ENCODE measurements at regions not wholly inside any gene's neighbourhood (a gene's known extent, or its start where the extent isn't known, plus 50 kb on each side); places are given as distances from the start of the nearest gene placed in this dataset.
A peak's percentile ranks its signal among the peaks of the same experiment; 100 is the strongest.
"Not testable (repeated sequence)": the region's sequence is repeated elsewhere in the genome, so short reads cannot be mapped to it uniquely, and the experiment has no call there.

DNA sequence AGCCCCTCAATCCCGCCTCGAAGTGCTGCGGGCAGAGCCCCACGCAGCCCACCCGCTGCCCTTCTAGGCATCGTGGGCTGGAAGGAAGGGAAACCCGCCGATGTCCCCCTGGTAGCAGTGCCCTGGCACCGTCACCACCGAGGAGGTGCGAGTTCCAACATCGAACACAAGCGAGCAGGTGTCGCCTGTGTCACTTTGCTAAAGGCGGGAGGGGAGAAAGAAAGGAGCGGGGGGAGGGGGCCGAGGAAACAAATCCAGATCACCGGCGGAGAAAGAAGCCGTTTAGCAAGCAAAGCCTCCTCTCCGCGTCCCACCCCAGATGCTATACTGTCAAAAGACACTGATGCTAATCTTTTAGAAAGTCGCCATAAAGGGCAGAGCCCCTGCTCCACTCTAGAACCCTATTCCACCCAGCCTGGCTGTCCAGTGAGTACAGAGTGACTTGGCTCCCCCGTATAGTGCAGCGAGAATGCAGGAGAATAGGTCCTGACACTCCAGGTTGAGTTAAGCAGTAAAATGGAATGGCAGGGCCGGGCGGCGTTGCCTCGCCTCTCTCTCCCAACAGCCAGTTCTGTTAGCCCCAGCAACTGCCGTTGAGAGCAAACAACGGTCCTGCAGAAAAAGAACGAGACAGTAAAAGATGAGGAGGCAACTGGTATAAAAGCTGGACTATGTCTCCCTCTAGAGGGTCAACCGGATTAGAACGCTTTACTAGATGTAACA is 67.9 kb upstream of the USP15 start:
- peak; percentile 78 for DNase-seq (ENCODE audit: low spot score)

DNA sequence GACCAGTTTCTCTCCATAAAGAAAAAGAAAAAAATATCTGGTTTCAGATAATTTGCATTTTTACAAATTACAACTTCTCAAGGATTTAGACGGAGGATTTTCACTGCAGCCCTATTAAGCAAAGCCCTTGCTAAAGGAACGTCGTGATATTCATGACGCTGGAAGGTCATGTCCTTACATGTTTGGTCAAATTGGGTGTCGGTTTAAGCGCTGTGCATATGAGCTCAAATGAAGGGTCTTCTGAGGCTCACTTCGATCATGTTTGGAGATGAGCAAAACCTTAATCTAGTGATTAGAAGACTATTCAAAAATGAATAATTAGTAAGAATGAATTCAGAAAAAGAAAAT is 67.3 kb upstream of the USP15 start:
- no peak for DNase-seq (ENCODE audit: low spot score)

DNA sequence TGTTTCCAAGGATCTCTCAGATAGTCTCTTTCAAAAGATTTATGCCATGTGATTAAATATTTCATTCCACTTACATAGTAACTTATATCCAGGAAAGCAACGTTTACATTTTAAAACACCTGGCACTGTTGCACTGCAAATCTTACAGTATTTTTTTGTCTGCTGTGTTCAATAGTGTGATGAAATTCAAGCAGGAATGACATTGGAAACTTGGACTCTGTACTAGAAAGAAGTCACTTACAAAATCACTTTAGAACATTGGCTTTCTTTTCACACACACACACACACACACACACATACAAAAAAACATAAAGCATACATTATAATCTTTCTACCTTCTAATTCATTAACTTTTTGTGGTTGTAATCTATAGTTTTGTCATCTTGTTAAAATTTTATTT is 66.2 kb upstream of the USP15 start:
- no peak for DNase-seq (ENCODE audit: low spot score)

DNA sequence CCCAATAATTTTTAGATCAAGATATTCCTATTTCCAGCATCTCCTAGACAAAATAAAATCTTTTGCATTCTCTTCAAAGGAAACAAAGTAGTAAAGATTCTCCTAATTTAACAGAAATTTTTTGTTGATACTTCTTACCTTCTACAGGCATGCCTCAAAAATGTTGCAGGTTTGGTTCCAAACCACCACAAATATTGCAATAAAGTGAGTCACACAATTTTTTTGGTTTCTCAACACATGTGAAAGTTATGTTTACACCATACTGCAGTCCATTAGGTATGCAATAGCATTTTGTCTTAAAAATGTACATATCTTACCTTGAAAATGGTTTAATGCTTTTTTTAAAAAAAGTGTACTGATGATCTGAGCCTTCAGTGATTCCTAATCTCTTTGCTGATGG is 65.6 kb upstream of the USP15 start:
- no peak for DNase-seq (ENCODE audit: low spot score)

DNA sequence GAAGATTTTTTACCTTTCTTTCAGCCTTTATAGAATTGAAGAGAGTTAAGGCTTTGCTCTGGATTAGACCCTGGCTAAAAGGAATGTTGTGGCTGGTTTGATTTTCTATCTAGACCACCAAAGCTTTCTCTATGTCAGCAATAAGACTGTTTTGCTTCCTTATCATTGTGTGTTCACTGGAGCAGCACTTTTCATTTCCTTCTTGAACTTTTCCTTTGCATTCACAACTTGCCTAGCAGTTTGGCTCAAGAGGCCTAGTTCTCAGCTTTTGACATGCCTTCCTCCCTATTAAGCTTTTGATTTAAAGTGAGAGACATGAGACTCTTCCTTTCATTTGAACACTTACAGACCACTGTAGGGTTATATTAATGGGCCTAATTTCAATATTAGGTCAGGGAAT is 64.1 kb upstream of the USP15 start:
- DNase-seq (ENCODE audit: low spot score): no peak

DNA sequence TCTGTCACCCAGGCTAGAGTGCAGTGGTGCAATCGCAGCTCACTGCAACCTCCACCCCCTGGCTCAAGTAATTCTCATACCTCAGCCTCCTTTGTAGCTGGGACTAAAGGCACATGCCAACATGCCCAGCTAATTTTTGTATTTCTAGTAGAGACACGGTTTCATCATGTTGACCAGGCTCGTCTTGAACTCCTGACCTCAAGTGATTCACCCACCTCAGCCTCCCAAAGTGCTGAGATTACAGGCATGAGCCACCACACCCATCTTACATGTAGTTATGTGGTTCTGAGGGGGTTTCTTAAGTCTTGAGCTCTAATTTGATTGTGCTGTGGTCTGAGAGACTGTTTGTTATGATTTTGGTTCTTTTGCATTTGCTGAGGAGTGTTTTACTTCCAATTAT is 57.3 kb upstream of the USP15 start:
- not testable (repeated sequence) for DNase-seq (ENCODE audit: low spot score)

DNA sequence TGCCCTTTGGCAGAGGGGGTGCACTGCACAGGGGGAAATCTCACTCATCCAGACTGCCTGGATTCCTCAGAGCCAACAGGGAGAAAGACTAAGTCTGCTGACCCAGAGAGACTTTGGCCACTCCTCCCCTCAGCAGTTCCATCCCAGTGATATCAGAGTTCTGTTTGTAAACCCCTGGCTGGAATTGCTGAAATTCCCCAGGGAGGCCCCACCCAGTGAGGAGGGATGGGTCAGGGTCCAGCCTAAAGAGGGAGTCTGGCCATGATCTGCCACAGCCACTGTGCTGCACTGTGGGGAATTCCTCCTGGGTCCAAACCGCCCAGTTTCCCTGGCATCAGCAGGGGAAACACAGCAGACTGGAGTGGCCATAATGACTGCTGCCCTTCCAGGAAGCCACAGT is 54.9 kb upstream of the USP15 start:
- DNase-seq (ENCODE audit: low spot score): no peak

DNA sequence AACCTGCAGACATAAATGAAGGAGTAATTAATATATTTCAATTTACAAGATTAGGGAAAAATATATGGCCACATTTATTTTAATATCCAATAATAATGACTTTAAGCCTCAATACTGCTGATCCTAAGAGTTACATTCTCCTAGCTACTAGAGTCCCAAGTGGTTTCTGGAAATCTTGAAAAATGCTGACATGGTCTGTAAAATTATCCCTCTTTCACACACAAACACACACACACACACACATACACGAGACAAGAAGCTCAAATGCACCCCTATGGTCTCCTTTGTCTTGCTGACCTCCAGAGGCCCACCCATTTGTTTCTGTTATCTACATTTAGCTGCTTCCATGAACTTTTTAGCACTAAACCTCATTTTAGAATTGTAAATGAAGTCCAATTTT is 53.0 kb upstream of the USP15 start:
- DNase-seq (ENCODE audit: low spot score): no peak
